OCI-LY3 (cell line): ENCODE measurements at regions not wholly inside any gene's neighbourhood (a gene's known extent, or its start where the extent isn't known, plus 50 kb on each side); places are given as distances from the start of the nearest gene placed in this dataset.
"Not testable (repeated sequence)": the region's sequence is repeated elsewhere in the genome, so short reads cannot be mapped to it uniquely, and the experiment has no call there.

Source experiments
- CTCF ChIP-seq: fragments of 200-600, 300-600 bp; sonication (generic); IDR thresholded peaks from 2 replicates; pipeline ENCODE4 v1.5.1; 2014; ENCODE audit warnings: antibody characterized with exemption, low read length, low read depth
- EZH2phosphoT487 ChIP-seq: fragments of 200-600 bp; shearing (Covaris generic); IDR thresholded peaks from 2 replicates; pipeline ENCODE4 v1.6.1; 2018; ENCODE audit warnings: antibody characterized with exemption, mixed run types, low read depth

GRCh38 chr19:28057026-28057425, 1155.9 kb downstream of the UQCRFS1 start:
- TF ChIP-seq CTCF, EZH2phosphoT487: not testable (repeated sequence)
